GM12878 (cell line): ENCODE measurements at regions not wholly inside any gene's neighbourhood (a gene's known extent, or its start where the extent isn't known, plus 50 kb on each side); places are given as distances from the start of the nearest gene placed in this dataset.

Experiments used
- ATF3 ChIP-seq: IDR thresholded peaks from 2 replicates; pipeline ENCODE4 v1.6.1; 2011; ENCODE audit warnings: low read depth, mild to moderate bottlenecking, low read length, moderate library complexity, borderline replicate concordance; ENCODE audit errors: extremely low read depth
- BCLAF1 ChIP-seq: fragments of 450-650 bp; IDR thresholded peaks from 2 replicates; pipeline ENCODE4 v1.6.1; 2017; ENCODE audit warnings: antibody characterized with exemption, mild to moderate bottlenecking, moderate library complexity
- NR2C1 ChIP-seq: fragments of 450-650 bp; IDR thresholded peaks from 2 replicates; pipeline ENCODE4 v1.6.1; 2017; ENCODE audit warnings: antibody characterized with exemption, mild to moderate bottlenecking, moderate library complexity
- RELA ChIP-seq: fragments of 450-650 bp; IDR thresholded peaks from 2 replicates; pipeline ENCODE4 v1.8.0; 2014; ENCODE audit warnings: borderline replicate concordance; ENCODE audit not compliant: partially characterized antibody
- ZNF687 ChIP-seq: fragments of 450-650 bp; IDR thresholded peaks from 2 replicates; pipeline ENCODE4 v1.6.1; 2017; ENCODE audit warnings: mild to moderate bottlenecking, moderate library complexity

- TF ChIP-seq BCLAF1, result no peak
- TF ChIP-seq NR2C1, result no peak
- no peak for TF ChIP-seq ZNF687
- no peak for TF ChIP-seq ATF3
- TF ChIP-seq RELA, result no peak
These were observed 81.6 kb upstream of the PRR20G start (continued) for GRCh38 chr3:127369356-127369935.
